Panc1 (cell line): ENCODE measurements at regions not wholly inside any gene's neighbourhood (a gene's known extent, or its start where the extent isn't known, plus 50 kb on each side); places are given as distances from the start of the nearest gene placed in this dataset.

ENCODE experiments used
- ATAC-seq: fragments of 200-7000 bp; cut with Tn5 transposase; 2 replicates; pipeline ENCODE4 v1.9.1; 2020; ENCODE audit warnings: mild to moderate bottlenecking, moderate library complexity
- BruUV-seq: library from RNA; stranded (reverse); fragments of 400-500 nt; replicated peaks from 2 replicates; lab custom pipeline; 2021; lab: Mats Ljungman, UMichigan
- CTCF ChIA-PET: fragments of 300-600 bp; sonication (Branson Sonifier 250); formaldehyde crosslinking; loops from one replicate; lab custom pipeline; 2022; ENCODE audit warnings: antibody characterized with exemption; lab: Charles Lee
- POLR2A ChIA-PET: fragments of 300-600 bp; sonication (Branson Sonifier 250); formaldehyde crosslinking; loops from one replicate; lab custom pipeline; 2022; ENCODE audit warnings: antibody characterized with exemption; lab: Charles Lee
- DNase-seq: peaks from one replicate; pipeline ENCODE4 v3.0.0-alpha.2; 2010; ENCODE audit warnings: low read depth, low spot score
- H3K27ac ChIP-seq: 2 replicates; pipeline ENCODE4 v1.5.1; 2011; ENCODE audit warnings: mild to moderate bottlenecking, low read length, inconsistent platforms
- H3K27me3 ChIP-seq: fragments of 200-500 bp; sonication (Bioruptor generic); 2 replicates; pipeline ENCODE4 v1.6.0; 2014; ENCODE audit warnings: low read length, inconsistent platforms; ENCODE audit not compliant: control insufficient read depth, insufficient read depth
- H3K36me3 ChIP-seq: fragments of 200-500 bp; sonication (Bioruptor generic); 2 replicates; pipeline ENCODE4 v1.5.1; 2014; ENCODE audit warnings: inconsistent platforms, mild to moderate bottlenecking, low read length, moderate library complexity; ENCODE audit not compliant: control insufficient read depth, insufficient read depth
- H3K4me1 ChIP-seq: 2 replicates; pipeline ENCODE4 v1.5.1; 2011; ENCODE audit warnings: inconsistent platforms, mild to moderate bottlenecking, low read length, moderate library complexity; ENCODE audit not compliant: control insufficient read depth, insufficient read depth
- H3K4me3 ChIP-seq, 2 experiments: 2 replicates each; pipeline ENCODE4 v1.5.1; 2011 to 2012; ENCODE audit warnings: low read depth in 2 of 2, low read length in 2 of 2, mild to moderate bottlenecking in 2 of 2, inconsistent platforms in 1 of 2, moderate library complexity in 1 of 2
- H3K9me3 ChIP-seq: fragments of 200-500 bp; sonication (Bioruptor generic); 2 replicates; pipeline ENCODE4 v1.5.1; 2014; ENCODE audit warnings: low read depth, mild to moderate bottlenecking, inconsistent platforms, low read length, moderate library complexity; ENCODE audit not compliant: control insufficient read depth, insufficient read depth
- CTCF ChIP-seq: fragments of 450-650 bp; IDR thresholded peaks from 2 replicates; pipeline ENCODE4 v1.5.1; 2017; ENCODE audit warnings: mild to moderate bottlenecking
- POLR2AphosphoS5 ChIP-seq: IDR thresholded peaks from 2 replicates; pipeline ENCODE4 v1.6.1; 2012; ENCODE audit warnings: mild to moderate bottlenecking, low read depth, low read length, moderate library complexity
- REST ChIP-seq, 2 experiments: IDR thresholded peaks; 2 replicates each; pipeline ENCODE4 v1.6.1; 2011 to 2012; ENCODE audit warnings: low read depth in 2 of 2, control low read depth in 1 of 2, low read length in 1 of 2, mild to moderate bottlenecking in 1 of 2, moderate library complexity in 1 of 2; ENCODE audit not compliant: insufficient read depth in 1 of 2
- SIN3A ChIP-seq: IDR thresholded peaks from 2 replicates; pipeline ENCODE4 v1.6.1; 2012; ENCODE audit warnings: low read depth, mild to moderate bottlenecking, low read length, moderate library complexity, borderline replicate concordance; ENCODE audit not compliant: insufficient read depth
- TCF7L2 ChIP-seq: IDR thresholded peaks from 2 replicates; pipeline ENCODE4 v1.6.1; 2011; ENCODE audit warnings: mild to moderate bottlenecking, low read depth, low read length, inconsistent platforms
- in situ Hi-C: cut with HindIII; loops from 2 replicates; pipeline ENCODE4 v1.10.0; 2016; ENCODE audit warnings: low sequenced_read_pairs, low pct_unique_long_range_greater_than_20kb
- intact Hi-C: fragments of 100-400 bp; cut with micrococcal nuclease; formaldehyde crosslinking; loops from one replicate; pipeline ENCODE4 v1.10.0; 2022; ENCODE audit not compliant: unreplicated experiment

- ATAC-seq = no peak
- Histone ChIP-seq H3K36me3 (no peaks in the 10 kb centered on the region), H3K4me1 (peaks cover 5% of the 10 kb centered on the region), H3K27me3 (peaks cover 17% of the 10 kb centered on the region), H3K4me3 (no peak overlapping the region), H3K27ac (no peak overlapping the region), H3K9me3 (no peaks in the 10 kb centered on the region)
- ChIA-PET CTCF (no interaction called here), POLR2A (no interaction called here)
- intact Hi-C loops (no loop called here), in situ Hi-C loops (no loop called here)
- DNase-seq = no peak
- no peak for TF ChIP-seq SIN3A
- no peak for TF ChIP-seq CTCF
- no peak for TF ChIP-seq TCF7L2
- BruUV-seq = no TSS peak
Measured at GRCh38 chr5:166980666-166981065, 1310.8 kb upstream of the WWC1 start.

- Histone ChIP-seq H3K27ac (no peak overlapping the region), H3K27me3 (peaks cover 17% of the 10 kb centered on the region), H3K4me1 (peaks cover 5% of the 10 kb centered on the region), H3K4me3 (no peak overlapping the region), H3K36me3 (no peaks in the 10 kb centered on the region), H3K9me3 (no peaks in the 10 kb centered on the region)
- intact Hi-C loops (no loop called here), in situ Hi-C loops (no loop called here)
- BruUV-seq = no TSS peak
- CTCF ChIA-PET = no interaction called here
- ATAC-seq (no peak), DNase-seq (no peak)
- POLR2A ChIA-PET = no interaction called here
- no peak for TF ChIP-seq TCF7L2
- TF ChIP-seq CTCF = no peak
- no peak for TF ChIP-seq POLR2AphosphoS5
- no peak for TF ChIP-seq SIN3A
- no peak for TF ChIP-seq REST (IDR thresholded peaks at IDR 0.05; ENCODE audit: insufficient read depth in 1 of 2, low read depth in 2 of 2, low read length in 1 of 2)
Measured at GRCh38 chr5:166982226-166982625, 1309.2 kb upstream of the WWC1 start.

GRCh38 chr5:166991601-166992000, 1299.8 kb upstream of the WWC1 start:
- ATAC-seq (no peak), DNase-seq (no peak)
- in situ Hi-C loops (no loop called here), intact Hi-C loops (no loop called here)
- H3K27ac ChIP-seq = no peak overlapping the region
- no peaks in the 10 kb centered on the region for H3K27me3 ChIP-seq
- no peaks in the 10 kb centered on the region for H3K9me3 ChIP-seq
- CTCF ChIA-PET = no interaction called here
- TF ChIP-seq CTCF (no peak), SIN3A (no peak), REST (IDR thresholded peaks at IDR 0.05; ENCODE audit: insufficient read depth in 1 of 2, low read depth in 2 of 2, low read length in 1 of 2) (no peak), POLR2AphosphoS5 (no peak)
- POLR2A ChIA-PET = no interaction called here
- H3K4me3 ChIP-seq = no peak overlapping the region
- no peaks in the 10 kb centered on the region for H3K4me1 ChIP-seq
- no peaks in the 10 kb centered on the region for H3K36me3 ChIP-seq
- no TSS peak for BruUV-seq
